ENCODE measurements at regions not wholly inside any gene's neighbourhood (a gene's known extent, or its start where the extent isn't known, plus 50 kb on each side); places are given as distances from the start of the nearest gene placed in this dataset.
"Not testable (repeated sequence)": the region's sequence is repeated elsewhere in the genome, so short reads cannot be mapped to it uniquely, and the experiment has no call there.

DNA sequence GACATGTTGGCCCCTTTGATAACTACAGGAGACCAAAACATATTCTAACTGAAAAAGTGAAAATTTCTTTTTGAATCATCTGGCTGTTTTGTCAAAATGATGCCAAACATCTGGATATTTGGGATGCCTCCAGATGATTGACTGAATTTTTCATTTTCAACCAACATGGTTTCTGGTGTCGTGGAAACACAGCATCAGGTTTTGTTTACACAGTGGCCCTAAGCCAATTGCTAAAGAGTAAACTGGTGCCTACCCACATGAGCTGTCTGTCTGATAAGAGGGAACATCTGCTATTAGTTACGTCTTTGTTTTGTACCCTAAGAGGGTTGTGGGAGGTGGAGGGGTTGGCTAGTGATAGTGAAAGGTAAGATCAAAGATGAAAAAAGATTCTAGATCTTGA lies 204.8 kb downstream of the KCNK2 start:
- no peak for DNase-seq

DNA sequence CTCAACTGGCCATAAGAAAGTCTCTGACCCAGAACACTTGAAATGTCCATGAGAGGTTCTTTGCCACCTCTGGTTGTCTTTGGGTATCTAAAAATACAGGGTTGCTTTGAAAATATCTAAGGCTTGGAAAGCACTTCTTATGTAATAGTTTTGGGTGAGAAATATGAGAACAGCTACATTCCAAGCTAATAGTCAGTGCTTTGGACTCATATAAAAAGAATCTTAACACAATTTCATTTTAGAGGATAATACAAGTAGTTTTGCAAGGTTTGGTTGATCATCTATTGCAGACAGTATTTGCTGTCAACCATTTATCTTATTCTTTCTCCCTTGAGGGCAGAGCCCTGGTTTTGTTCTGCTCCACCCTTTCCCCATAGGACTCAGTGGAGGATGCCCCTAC lies 207.5 kb downstream of the KCNK2 start:
- DNase-seq, result no peak

DNA sequence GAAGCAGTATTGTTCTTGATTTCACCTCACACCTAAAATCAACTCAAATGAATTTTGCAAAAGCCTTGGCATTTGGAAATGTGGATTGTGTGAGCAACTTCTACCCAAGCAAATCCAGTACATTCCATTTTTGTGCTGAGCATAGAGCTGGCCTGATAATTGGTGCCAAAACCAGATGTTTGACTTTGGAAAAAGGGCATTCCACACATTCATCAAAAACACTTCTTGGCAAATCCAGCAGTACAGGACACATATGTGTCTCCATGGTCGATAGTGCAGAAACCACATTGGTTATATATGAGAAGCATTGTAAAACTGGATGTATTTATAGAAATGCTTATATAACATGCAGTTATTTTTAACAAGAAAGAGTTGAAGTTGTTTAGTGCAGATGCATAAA lies 210.4 kb downstream of the KCNK2 start:
- no peak for DNase-seq

DNA sequence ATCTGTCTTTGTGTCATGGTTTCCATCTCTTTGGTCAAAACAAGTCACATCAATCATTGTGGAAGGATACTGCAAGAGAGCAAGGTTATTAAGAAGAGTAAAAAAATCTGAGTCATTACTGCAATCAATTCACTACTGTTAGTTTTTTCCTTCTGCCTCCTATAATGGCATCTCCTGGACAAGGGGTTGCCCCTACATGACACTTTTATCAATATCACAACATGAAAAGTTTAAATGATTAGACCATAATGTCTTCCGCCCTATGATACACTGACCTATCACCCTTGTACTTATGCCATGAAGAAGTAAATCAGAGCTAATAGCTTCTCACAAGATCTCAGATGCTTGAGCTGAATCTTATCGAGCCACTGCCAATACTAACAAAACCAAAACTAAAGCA lies 223.9 kb downstream of the KCNK2 start:
- DNase-seq, result no peak

DNA sequence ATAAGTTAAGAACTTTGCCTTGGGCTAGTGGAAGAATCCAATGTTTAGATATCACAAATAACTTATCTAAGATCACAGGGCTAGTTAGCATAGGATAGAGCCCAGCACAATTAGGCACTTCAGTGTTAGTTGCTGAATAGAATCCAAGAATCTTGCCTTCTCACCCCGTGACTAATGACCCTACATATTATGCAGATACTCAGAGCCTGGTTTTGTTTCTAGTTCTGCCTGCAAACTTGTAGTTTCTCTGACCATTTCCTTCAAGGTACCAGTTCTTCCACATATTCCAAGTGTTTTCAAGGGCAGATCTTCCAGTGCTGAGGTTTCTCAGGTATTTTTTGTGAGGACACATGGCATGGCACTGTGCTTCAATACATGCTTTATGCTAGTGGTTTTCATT lies 239.3 kb downstream of the KCNK2 start:
- DNase-seq, result no peak

DNA sequence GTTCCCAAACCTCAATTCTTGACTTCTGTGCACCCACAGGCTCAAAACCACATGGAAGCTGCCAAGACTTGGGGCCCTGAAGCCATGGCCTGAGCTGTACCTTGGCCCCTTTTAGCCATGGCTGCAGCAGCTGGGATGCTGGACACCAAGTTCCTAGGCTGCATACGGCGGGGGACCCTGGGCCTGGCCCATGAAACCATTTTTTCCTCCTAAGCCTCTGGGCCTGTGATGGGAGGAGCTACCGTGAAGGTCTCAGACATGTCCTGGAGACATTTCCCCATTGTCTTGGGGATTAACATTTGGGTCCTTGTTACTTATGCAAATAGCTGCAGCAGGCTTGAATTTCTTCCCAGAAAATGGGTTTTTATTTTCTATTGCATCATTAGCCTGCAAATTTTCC lies 241.5 kb downstream of the KCNK2 start:
- not testable (repeated sequence) for DNase-seq

DNA sequence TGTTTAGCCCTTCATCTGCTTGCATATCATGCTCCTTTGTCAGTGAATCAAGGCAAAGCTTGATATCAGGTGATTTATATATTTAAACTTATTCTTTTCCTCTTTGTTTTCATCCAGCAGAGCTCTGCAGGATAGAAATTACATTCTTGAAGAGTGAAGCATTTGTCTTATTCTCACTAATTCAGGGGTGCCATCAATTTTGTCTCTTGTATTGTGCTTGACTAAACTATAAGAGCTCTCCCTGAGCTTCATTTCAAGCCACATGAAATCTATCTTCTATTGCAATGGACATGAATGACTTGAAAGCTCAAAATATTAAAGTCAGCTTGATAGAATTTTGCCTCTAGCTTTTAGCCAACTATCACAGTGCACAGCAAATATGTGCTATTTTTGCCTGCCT lies 236.7 kb upstream of the KCTD3 start:
- no peak for DNase-seq

DNA sequence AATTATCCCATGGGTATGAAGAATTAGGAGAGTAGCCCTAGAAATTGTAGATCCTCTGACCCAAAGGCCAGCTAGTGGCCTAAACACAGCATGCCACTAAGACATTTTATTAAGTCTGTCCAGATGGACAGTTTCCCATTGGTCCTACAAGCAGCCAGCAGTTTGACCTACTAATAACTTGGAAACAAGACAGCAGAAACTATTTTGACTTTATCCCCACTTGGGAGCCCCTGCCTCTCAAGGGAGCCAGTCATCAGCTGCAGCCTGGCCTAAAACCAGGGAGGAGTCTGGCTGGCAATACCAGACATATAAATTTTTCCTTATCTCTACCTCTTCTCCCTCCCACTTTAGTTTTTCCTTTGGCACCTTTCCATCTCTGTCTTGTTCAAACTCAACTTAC lies 222.6 kb upstream of the KCTD3 start:
- no peak for DNase-seq

DNA sequence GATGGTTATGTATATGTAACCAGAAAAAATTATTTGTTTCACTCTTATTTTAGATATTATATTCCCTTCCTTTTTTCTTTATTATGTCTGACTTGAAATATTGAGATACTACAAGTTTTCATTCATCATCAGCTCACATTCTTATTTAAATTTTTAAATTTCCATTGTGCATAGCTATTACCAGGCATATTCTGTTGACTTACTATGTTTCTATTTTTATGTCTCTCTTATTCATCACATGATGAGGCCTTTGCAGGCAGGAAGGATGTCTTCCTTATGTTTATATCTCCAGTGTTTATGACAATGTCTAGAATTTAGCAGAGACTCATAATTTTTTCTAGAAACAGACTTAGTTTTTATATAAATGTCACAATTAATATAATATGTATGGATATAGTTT lies 221.9 kb upstream of the KCTD3 start:
- DNase-seq, result no peak

DNA sequence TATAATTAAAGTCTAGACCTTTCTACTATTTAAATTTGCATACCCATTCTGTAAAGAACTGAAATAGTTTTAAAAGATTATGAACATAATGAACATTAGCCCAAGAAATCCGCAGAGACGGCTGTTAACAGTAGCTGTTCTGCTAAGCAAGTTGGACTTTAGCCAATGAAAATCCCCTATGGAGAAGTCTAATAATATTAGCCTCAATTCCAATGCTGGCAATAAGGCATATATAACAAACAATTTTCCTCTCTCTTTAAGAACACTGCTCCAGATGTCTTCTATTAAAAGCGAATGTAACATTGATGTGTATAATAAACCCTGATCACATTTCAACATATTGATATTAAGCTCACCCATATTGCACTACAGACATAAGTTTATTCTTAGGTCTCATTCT lies 221.3 kb upstream of the KCTD3 start:
- DNase-seq, result no peak

DNA sequence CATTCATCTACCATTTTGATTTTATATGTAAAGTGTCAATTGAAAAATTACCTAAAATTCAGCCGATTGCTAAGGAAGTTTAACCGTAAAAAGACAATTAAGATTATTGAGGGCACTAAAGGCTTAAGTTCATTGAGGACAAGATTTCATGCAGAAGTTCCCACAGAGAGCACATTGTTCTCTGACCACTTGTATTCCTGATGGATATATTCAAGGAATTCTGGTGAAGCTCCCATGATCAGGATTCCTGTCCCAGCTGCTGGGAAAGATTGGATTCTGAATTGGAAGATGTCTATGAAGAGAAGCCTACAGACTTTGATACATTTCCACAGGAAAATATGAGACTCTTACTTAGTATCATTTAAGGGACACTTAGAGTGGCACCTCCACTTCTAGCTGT lies 209.2 kb upstream of the KCTD3 start:
- no peak for DNase-seq

DNA sequence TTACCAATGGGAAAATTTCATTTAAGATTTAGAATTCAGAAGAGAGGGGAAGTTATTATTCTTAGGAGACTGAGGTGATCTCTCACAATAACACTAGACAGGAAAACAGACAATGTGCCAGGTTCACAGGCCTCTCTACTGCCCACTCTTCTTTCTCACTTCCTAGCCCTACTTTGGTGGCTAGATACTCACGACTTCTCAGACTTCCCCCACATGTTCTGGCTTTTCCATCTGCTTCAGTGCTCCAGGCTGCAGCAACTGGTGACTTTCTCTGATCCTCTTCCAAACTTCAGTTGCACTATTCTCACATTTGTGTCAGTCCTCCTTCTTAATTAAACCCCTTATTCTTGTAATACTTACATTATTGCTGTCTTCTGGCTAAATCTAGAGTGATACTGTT lies 208.7 kb upstream of the KCTD3 start:
- DNase-seq, result no peak

DNA sequence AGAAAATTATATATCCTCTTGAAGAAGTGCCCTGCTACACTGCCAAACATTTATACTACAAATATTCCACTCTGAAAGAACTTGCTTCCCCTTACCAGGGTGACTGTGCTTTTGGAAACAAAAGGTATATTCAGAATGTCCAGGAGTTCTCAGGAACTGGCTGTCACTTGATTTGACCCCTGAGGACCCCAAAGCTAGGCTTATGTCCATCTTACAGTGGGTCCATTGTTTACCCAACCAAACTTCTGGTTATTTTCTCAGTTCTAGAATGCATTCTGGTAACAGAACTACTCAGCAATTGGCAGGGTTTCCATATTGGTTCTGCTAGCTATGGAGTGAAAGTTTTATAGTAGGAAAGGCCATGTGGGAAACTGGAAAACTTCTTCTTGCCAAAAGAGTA lies 207.1 kb upstream of the KCTD3 start:
- no peak for DNase-seq

DNA sequence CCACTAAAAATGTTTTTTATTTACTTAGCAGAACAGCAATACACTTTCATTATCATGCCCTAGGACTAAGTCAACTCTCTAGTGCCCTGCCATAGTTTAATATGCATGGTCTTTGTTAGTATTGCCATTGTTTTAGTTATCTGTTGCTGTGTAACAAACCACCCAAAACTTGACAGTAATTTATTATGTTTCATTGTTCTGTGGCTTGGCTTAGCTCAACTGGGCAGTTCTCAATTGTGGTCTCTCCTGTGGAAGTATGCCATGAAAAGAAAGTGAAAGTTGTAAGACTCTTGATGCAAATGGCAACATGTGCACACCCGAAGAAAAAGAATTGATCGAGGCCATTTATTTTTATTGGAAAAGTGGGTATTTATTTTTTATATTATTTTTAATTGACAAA lies 206.3 kb upstream of the KCTD3 start:
- no peak for DNase-seq

DNA sequence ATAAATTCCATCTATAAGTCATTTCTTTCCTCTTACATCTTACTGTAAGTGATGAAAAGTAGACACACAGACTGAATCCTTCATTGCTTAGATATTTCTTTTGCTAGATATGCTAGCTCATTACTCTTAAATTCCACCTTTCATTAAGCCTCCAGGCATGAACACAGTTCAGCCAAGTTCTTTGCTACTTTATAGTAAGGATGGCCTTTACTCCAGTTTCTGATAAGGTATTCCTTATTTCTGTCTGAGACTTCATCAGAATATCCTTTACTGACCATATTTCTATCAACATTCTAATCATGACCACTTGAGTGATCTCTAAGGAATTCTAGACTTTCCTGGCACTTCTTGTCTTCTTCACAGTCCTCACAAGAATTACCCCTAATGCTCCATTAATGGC lies 191.7 kb upstream of the KCTD3 start:
- DNase-seq, result no peak

DNA sequence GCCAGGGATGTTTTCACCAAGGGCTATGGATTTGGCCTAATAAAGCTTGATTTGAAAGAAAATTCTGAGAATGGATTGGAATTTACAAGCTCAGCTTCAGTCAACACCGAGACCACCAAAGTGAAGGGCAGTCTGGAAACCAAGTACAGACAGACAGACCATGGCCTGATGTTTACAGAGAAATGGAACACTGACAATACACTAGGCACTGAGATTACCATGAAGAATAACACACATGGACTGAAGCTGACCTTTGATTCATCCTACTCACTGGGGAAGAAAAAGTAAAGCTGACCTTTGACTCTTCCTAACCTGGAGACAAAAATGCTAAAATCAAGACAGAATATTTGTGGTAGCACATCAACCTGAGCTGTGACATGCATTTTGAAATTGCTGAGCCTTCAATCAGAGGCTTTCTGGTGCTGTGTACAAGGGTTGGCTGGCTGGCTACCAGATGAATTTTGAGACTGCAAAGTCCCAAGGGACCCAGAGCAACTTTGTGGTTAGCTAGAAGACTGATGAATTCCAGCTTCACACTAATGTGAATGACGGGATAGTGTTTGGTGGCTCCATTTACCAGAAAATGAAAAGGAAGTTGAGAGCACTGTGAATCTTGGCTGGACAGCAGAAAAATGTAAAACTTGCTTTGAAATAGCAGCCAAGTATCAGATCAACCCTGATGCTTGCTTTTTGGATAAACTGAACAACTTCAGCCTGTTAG lies 190.4 kb upstream of the KCTD3 start:
- DNase-seq, result no peak

DNA sequence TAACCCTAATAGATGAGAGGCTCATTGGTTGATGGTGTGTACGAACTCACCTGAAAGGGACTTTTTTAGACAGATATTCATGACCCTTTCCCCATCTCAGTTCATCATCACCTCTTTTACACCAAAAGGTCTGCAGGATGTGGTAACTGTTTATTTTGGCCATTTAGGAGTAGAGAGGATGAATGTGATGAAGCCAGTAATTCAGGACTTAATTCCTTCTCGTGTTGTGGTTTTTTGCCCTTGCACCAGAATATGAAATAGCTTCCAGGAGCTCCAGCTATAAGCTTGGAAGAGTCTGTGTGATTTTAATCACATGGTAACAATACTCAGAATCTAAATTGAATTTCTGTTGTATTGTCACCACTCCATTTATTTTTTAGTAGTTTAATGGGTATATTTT lies 189.4 kb upstream of the KCTD3 start:
- no peak for DNase-seq

DNA sequence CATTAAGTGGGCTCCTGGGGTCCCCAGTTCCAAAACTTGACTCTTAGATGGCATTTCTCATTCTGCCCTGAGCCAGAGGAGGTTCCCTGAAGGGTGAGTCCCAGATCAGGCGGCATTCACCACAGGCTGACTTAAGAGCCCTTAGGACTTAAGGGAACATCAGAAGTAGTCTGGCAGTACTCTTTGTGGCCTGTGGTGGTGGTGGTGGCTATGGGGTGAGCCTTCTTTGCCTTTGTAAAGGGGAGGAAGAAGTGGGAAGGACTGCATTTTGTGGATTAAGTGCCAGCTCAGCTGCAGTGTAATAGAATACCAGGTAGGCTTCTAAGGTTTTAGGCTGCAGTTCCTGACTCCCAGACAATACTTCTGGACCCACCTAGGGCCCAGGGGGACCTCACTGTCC lies 186.5 kb upstream of the KCTD3 start:
- DNase-seq, result no peak

DNA sequence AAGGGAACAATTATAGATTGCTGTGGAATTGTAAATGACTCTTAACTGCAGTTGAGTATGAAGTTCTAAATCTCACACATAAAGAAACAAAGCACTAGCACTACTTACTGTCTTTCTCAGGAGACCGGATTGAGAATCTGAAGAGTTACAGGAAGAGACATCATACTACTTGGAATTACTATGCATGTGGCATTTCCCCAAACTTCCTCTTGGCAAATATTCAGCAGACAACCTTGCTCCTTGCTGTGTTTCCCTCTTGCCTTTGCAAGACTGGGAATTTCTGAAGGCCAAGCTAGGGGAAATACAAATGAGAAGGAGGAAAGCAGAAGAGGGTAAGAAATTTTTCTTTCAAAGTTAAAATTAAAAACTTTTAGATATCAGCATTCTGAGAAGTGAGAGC lies 173.6 kb upstream of the KCTD3 start:
- DNase-seq, result no peak

DNA sequence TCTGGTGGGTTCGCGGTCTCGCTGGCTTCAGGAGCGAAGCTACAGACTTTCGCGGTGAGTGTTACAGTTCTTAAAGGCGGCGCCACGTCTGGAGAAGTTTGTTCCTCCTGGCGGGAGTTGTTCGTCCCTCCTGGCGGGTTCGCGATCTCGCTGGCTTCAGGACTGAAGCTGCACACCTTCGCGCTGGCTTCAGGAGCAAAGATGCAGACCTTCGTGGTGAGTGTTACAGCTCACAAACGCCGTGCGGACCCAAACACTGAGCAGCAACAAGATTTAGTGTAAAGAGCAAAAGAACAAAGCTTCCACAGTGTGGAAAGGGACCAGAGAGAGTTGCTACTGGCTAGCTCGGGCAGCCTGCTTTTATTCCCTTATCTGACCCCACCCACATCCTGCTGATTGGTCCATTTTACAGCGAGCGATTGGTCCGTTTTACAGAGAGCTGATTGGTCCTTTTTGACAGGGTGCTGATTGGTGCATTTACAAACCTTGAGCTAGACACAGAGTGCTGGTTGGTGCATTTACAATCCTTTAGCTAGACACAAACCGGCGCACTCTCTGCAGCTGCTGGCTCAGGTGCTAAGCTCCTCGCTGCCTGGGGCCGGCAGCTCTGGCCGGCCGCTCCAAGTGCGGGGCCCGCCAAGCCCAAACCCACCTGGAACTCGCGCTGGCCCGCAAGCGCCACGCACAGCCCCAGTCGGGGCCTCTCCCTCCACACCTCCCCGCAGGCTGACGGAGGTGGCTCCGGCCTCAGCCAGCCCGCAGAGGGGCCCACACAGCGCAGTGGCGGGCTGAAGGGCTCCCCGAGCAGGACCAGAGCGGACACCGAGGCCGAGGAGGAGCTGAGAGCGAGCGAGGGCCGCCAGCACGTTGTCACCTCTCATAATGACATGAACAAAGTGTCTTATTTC lies 172.8 kb upstream of the KCTD3 start:
- no peak for DNase-seq

DNA sequence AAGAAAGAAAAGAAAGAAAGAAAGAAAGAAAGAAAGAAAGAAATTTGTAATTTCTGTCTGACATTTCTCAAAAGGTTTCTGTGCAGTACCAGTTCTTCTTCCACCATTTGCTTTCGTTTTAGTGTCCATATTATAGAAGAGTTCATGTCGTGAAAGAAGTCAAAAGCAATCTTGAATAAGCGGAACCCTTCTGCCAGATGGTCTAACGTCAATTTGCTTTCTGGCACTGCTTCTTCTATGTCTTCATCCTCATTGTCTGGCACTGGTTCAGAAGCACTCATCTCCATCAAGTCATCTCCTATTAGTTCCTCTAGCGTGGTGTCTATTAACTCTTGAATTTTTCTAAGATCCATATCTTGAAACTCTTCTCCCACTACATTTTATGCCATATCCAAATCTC lies 170.0 kb upstream of the KCTD3 start:
- DNase-seq, result no peak

DNA sequence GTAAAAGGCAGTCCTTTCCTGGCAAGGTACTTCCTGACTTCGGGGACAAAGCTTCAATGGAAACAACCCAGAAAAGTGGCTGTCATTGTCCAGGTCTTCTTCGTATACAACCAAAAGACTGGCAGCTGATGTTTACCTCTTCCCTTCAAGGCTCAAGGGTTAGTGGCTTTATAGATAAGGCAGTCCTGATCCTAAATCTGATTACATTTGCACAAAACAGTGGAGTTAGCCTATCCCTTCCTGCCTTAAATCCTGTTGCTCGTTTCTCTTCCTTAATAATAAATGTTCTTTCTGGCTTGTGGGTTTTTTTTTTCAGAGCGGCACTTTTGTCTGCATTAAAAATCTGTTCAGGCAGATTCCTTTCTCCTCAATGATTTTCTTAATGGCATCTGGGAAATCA lies 169.3 kb upstream of the KCTD3 start:
- no peak for DNase-seq

DNA sequence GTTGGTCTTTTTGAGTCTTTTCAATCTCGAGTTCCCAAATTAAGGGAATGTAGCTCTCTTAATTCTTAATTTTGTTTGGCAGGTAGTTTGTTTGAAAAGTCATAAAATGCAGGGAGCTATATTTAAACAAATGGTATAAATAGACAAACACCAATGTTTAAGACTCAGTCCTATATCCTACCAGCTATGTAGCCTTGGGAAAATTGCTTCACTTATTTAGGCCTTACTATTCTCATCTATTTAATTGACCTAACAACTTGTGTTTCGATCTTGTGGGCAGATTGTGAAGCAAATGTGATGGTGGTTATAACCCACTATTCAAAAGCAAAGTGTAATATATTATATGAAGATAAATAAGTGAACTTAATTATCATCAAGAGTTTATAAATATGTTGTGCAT lies 167.3 kb upstream of the KCTD3 start:
- DNase-seq, result no peak

DNA sequence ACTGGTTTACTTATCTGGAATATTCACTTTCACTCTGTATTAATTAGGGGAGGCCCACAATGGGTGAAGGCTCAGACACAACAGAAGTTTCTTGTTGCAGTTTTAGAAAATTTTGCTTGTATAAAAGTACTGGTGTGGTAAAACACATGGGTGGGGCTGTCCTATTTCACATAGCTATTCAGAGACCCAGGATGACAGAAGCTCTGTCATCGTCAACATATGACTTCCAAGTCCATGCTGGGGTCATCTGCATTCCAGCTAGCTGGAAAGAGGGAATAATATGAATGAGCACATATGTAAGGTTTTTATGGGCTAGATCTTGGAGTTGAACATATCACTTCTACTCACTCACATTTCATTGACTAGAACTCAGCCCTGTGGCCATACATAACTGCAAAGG lies 166.4 kb upstream of the KCTD3 start:
- no peak for DNase-seq

DNA sequence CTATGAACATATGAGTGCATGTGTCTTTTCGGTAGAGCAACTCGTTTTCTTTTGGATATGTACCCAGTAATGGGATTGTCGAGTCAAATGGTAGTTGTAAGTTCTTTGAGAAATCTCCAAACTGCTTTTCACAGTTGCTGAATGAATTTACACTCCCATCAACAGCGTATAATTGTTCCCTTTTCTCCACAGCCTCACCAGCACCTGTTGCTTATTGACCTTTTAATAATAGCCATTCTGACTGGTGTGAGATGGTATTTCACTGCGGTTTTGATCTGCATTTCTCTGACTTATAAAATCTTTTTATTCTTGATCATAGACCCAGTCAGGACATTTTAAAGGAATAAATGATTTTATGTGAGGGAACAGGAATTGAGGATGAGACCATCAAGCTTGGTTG lies 165.0 kb upstream of the KCTD3 start:
- no peak for DNase-seq

Data from NCI-H510A (cell line).